A549 (cell line): ENCODE measurements at regions not wholly inside any gene's neighbourhood (a gene's known extent, or its start where the extent isn't known, plus 50 kb on each side); places are given as distances from the start of the nearest gene placed in this dataset.
"Not testable (repeated sequence)": the region's sequence is repeated elsewhere in the genome, so short reads cannot be mapped to it uniquely, and the experiment has no call there.

Source experiments
- ATAC-seq, 2 experiments: fragments of 200-7000 bp in 1 of 2; fragments of >200 bp in 1 of 2; cut with Nextera tagmentation in 1 of 2; cut with Tn5 transposase in 1 of 2; 3 replicates each; pipeline versions ENCODE4 v1.8.0 to v1.9.1; 2018 to 2020; ENCODE audit warnings: mild to moderate bottlenecking in 1 of 2, moderate library complexity in 1 of 2
- CTCF ChIA-PET: fragments of 300-600 bp; sonication (Branson Sonifier 250); formaldehyde crosslinking; extraction: SDS; loops from one replicate; lab custom pipeline; 2021; ENCODE audit warnings: antibody characterized with exemption, inconsistent platforms; lab: Yijun Ruan, JAX
- POLR2A ChIA-PET: fragments of 350-600 bp; formaldehyde crosslinking; extraction: SDS; loops from one replicate; lab custom pipeline; 2021; ENCODE audit warnings: antibody characterized with exemption, inconsistent platforms; lab: Yijun Ruan, JAX
- DNase-seq, 2 experiments: peaks; one replicate each; pipeline versions ENCODE4 v3.0.0 to v3.0.0-alpha.2; 2011 to 2016; ENCODE audit warnings: low read depth in 1 of 2, low spot score in 1 of 2
- FAIRE-seq: peaks from 2 replicates; lab custom pipeline; 2011; peaks lifted over from hg19 to GRCh38; lab: Jason Lieb, UNC
- H3K27ac ChIP-seq, 2 experiments: fragments of >200 bp; sonication (Bioruptor Twin); formaldehyde crosslinking; 3 replicates each; pipeline ENCODE4 v1.5.1; 2016 to 2017
- H3K4me1 ChIP-seq: fragments of >200 bp; sonication (Bioruptor Twin); formaldehyde crosslinking; 3 replicates; pipeline ENCODE4 v1.6.1; 2016
- H3K4me2 ChIP-seq: fragments of >200 bp; sonication (Bioruptor Twin); formaldehyde crosslinking; 3 replicates; pipeline ENCODE4 v1.6.1; 2016
- H3K4me3 ChIP-seq: fragments of >200 bp; sonication (Bioruptor Twin); formaldehyde crosslinking; 3 replicates; pipeline ENCODE4 v1.5.1; 2016
- H3K9me3 ChIP-seq: fragments of >200 bp; sonication (Bioruptor Twin); formaldehyde crosslinking; 3 replicates; pipeline ENCODE4 v1.6.1; 2016
- ATOH8 ChIP-seq: fragments of 250-450 bp; sonication (Bioruptor Pico); IDR thresholded peaks from 2 replicates; pipeline ENCODE4 v1.5.0; 2020; ENCODE audit warnings: low read depth, mild to moderate bottlenecking, moderate library complexity
- CBX2 ChIP-seq: fragments of 200-600 bp; sonication (generic); IDR thresholded peaks from 2 replicates; pipeline ENCODE4 v1.6.1; 2016; ENCODE audit warnings: low read depth, mild to moderate bottlenecking, borderline replicate concordance
- CBX8 ChIP-seq: fragments of 200-600 bp; sonication (generic); IDR thresholded peaks from 2 replicates; pipeline ENCODE4 v1.6.1; 2016
- EHMT2 ChIP-seq: fragments of 200-600 bp; sonication (generic); IDR thresholded peaks from 2 replicates; pipeline ENCODE4 v1.6.1; 2016; ENCODE audit warnings: antibody characterized with exemption, low read depth, mild to moderate bottlenecking, moderate library complexity
- ELK1 ChIP-seq: fragments of 150-350 bp; IDR thresholded peaks from 2 replicates; pipeline ENCODE4 v1.6.1; 2014; ENCODE audit warnings: low read depth, mild to moderate bottlenecking, low read length
- FOSL2 ChIP-seq, 2 experiments: fragments of 450-650 bp in 1 of 2; fragments of >200 bp in 1 of 2; sonication (Bioruptor Twin) in 1 of 2; formaldehyde crosslinking; IDR thresholded peaks; 2 replicates each; pipeline versions ENCODE4 v1.5.0 to v1.6.1; 2016 to 2020; ENCODE audit warnings: mild to moderate bottlenecking in 1 of 2, moderate library complexity in 1 of 2
- GATA3 ChIP-seq: IDR thresholded peaks from 2 replicates; pipeline ENCODE4 v1.6.1; 2012; ENCODE audit warnings: borderline replicate concordance
- HES2 ChIP-seq: fragments of >200 bp; sonication (Bioruptor Twin); formaldehyde crosslinking; IDR thresholded peaks from 2 replicates; pipeline ENCODE4 v1.6.1; 2016
- HMGXB4 ChIP-seq: fragments of 250-450 bp; sonication (Bioruptor Pico); IDR thresholded peaks from 2 replicates; pipeline ENCODE4 v1.5.0; 2021; ENCODE audit warnings: mild to moderate bottlenecking, moderate library complexity, borderline replicate concordance
- KDM5A ChIP-seq: fragments of 200-600 bp; sonication (generic); IDR thresholded peaks from 2 replicates; pipeline ENCODE4 v1.6.1; 2016; ENCODE audit warnings: antibody characterized with exemption, mild to moderate bottlenecking
- MAZ ChIP-seq: fragments of 150-350 bp; IDR thresholded peaks from 2 replicates; pipeline ENCODE4 v1.6.1; 2014; ENCODE audit warnings: antibody characterized with exemption, low read depth, low read length, borderline replicate concordance
- NFE2L2 ChIP-seq: fragments of 150-350 bp; conservative IDR thresholded peaks from 2 replicates; pipeline ENCODE4 v1.6.1; 2014; ENCODE audit warnings: low read length
- POLR2A ChIP-seq: IDR thresholded peaks from 2 replicates; pipeline ENCODE4 v1.6.1; 2012; ENCODE audit warnings: mild to moderate bottlenecking, low read length
- RAD21 ChIP-seq, 2 experiments: fragments of >200 bp in 1 of 2; sonication (Bioruptor Twin) in 1 of 2; formaldehyde crosslinking in 1 of 2; IDR thresholded peaks in 1 of 2; conservative IDR thresholded peaks in 1 of 2; 2 replicates in 1 of 2; 3 replicates in 1 of 2; pipeline ENCODE4 v1.6.1; 2012 to 2018; ENCODE audit warnings: inconsistent platforms in 1 of 2
- RARB ChIP-seq: fragments of 250-450 bp; sonication (Bioruptor Pico); IDR thresholded peaks from 2 replicates; pipeline ENCODE4 v1.8.0; 2021; ENCODE audit warnings: mild to moderate bottlenecking, moderate library complexity
- RCOR1 ChIP-seq: fragments of 150-350 bp; IDR thresholded peaks from 2 replicates; pipeline ENCODE4 v1.6.1; 2014; ENCODE audit warnings: antibody characterized with exemption, low read length, low read depth
- SREBF2 ChIP-seq: fragments of 450-650 bp; IDR thresholded peaks from 2 replicates; pipeline ENCODE4 v1.6.1; 2014; ENCODE audit warnings: mild to moderate bottlenecking, moderate library complexity
- ZSCAN20 ChIP-seq: fragments of 250-450 bp; sonication (Bioruptor Pico); IDR thresholded peaks from 2 replicates; pipeline ENCODE4 v1.8.0; 2022; ENCODE audit warnings: mild to moderate bottlenecking, moderate library complexity
- WGBS: methylation state at CpG from one replicate; pipeline ENCODE4 v1.1.6; 2017; ENCODE audit errors: missing lambda C conversion rate; 5-methylcytosine and 5-hydroxymethylcytosine counted together

- FAIRE-seq, result no peak
- CTCF ChIA-PET, result no interaction called here
- no peak overlapping the region for H3K4me3 ChIP-seq
- no peak overlapping the region for H3K27ac ChIP-seq
- TF ChIP-seq KDM5A, result no peak
- TF ChIP-seq RARB (CRISPR knock-in tag), result no peak
- TF ChIP-seq SREBF2, result no peak
- TF ChIP-seq HMGXB4 (CRISPR knock-in tag), result no peak
- no peak for TF ChIP-seq FOSL2 (IDR thresholded peaks at IDR 0.05)
- no peak for TF ChIP-seq FOSL2 (CRISPR knock-in tag; IDR thresholded peaks at IDR 0.05)
- TF ChIP-seq CBX2, result no peak
- no peak for TF ChIP-seq MAZ
- TF ChIP-seq POLR2A, result no peak
- TF ChIP-seq ATOH8, result no peak
- TF ChIP-seq NFE2L2, result no peak
- H3K4me2 ChIP-seq, result no peak overlapping the region
- WGBS, result 27% methylated on average over 2 of the region's 2 CpGs
- no peaks in the 10 kb centered on the region for H3K4me1 ChIP-seq
- DNase-seq, result no peak
- ATAC-seq, result no peak
- POLR2A ChIA-PET, result no interaction called here
- H3K9me3 ChIP-seq, result no peaks in the 10 kb centered on the region
Observed at GRCh38 chr6:86500035-86500434, 437.3 kb upstream of the HTR1E start.

- DNase-seq, ATAC-seq, H3K27ac ChIP-seq, POLR2A ChIA-PET, H3K9me3 ChIP-seq, FAIRE-seq, H3K4me1 ChIP-seq, H3K4me2 ChIP-seq, H3K4me3 ChIP-seq, CTCF ChIA-PET: not testable (repeated sequence)
- 0% methylated on average over 3 of the region's 3 CpGs for WGBS
Observed at GRCh38 chr6:86489042-86489441, 448.3 kb upstream of the HTR1E start.

GRCh38 chr6:86487660-86488221 is 449.6 kb upstream of the HTR1E start:
- TF ChIP-seq RAD21 (conservative IDR thresholded peaks at IDR 0.05 in 1 of 2, IDR thresholded peaks at IDR 0.05 in 1 of 2) (no peak), RCOR1 (no peak), ELK1 (no peak), EHMT2 (no peak), HES2 (no peak), CBX8 (no peak), FOSL2 (IDR thresholded peaks at IDR 0.05) (no peak), FOSL2 (CRISPR knock-in tag; IDR thresholded peaks at IDR 0.05) (no peak), ZSCAN20 (CRISPR knock-in tag) (no peak), KDM5A (no peak), GATA3 (no peak)
- H3K9me3 ChIP-seq, result no peaks in the 10 kb centered on the region
- FAIRE-seq (no peak), DNase-seq (no peak), ATAC-seq (no peak)
- H3K4me2 ChIP-seq, result no peak overlapping the region
- no peak overlapping the region for H3K4me3 ChIP-seq
- ChIA-PET CTCF (no interaction called here), POLR2A (no interaction called here)
- no peak overlapping the region for H3K27ac ChIP-seq
- no peaks in the 10 kb centered on the region for H3K4me1 ChIP-seq
- 3% methylated on average over 2 of the region's 2 CpGs for WGBS

- DNase-seq, H3K4me1 ChIP-seq, H3K4me3 ChIP-seq, CTCF ChIA-PET, POLR2A ChIA-PET, FAIRE-seq, ATAC-seq, H3K9me3 ChIP-seq, H3K27ac ChIP-seq, H3K4me2 ChIP-seq: not testable (repeated sequence)
- 18% methylated on average over 9 of the region's 10 CpGs for WGBS
Observed at GRCh38 chr6:86478316-86478715, 459.0 kb upstream of the HTR1E start.
